HG03135 (cell line): ENCODE measurements at regions not wholly inside any gene's neighbourhood (a gene's known extent, or its start where the extent isn't known, plus 50 kb on each side); places are given as distances from the start of the nearest gene placed in this dataset.
"Not testable (repeated sequence)": the region's sequence is repeated elsewhere in the genome, so short reads cannot be mapped to it uniquely, and the experiment has no call there.

Experiments used
- ATAC-seq: cut with Tn5 transposase; IDR thresholded peaks from one replicate; pipeline ENCODE4 v1.9.1; 2021; ENCODE audit warnings: mild to moderate bottlenecking, moderate library complexity; ENCODE audit not compliant: unreplicated experiment

DNA sequence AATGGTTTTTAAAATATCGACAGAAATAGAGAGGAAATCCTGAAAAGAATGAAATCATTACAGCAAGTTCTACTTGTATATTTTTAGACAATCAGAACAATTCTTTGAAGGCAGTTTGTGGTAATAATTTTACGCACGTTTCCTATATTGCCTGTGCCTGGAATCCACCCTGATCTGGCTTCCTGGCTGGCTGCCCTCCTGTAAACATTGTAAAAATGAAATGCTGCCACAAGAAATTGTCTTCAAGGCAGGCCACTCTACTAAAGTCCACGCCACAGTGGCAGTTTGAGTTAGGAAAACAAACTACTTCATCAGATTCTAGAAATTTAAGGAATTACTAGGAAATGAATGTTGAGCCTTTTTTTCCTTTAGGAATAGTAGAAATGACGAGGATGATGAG is 454.5 kb upstream of the NR5A2 start:
- no peak for ATAC-seq

DNA sequence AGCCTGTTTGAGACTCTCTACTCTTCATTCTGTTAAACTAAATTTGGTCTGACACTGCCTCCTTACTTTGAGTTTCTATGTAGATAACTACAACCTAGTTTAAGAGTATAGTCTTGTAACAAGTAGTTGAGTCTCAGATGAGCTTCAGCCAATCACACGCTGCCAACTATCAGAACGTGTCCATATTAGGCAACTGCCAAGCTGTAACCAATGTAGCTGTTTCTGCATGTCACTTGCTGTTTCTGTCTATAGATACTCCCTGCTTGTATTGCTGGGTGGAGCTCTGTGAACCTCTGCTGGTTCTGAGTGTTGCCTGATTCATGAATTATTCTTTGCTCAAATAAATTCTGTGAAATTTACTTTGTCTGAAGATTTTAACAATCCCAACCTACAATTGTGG is 452.6 kb upstream of the NR5A2 start:
- no peak for ATAC-seq

DNA sequence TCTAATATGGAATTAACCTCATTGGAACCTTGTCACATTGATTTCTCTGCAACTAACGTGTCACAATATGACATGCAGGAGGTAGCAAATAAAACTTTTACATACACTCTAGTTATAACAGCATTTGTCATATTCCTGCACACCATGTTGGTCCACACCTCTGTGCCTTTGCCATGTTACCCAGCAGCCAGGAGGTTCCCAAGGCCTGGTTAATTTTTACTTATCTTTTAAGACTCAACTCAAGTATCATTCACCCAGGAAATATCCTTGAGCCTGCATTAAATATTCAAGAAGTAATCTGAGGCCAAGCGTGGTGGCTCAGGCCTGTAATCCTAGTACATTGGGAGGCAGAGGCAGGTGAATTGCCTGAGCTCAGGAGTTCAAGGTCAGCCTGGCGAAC is 447.2 kb upstream of the NR5A2 start:
- no peak for ATAC-seq

DNA sequence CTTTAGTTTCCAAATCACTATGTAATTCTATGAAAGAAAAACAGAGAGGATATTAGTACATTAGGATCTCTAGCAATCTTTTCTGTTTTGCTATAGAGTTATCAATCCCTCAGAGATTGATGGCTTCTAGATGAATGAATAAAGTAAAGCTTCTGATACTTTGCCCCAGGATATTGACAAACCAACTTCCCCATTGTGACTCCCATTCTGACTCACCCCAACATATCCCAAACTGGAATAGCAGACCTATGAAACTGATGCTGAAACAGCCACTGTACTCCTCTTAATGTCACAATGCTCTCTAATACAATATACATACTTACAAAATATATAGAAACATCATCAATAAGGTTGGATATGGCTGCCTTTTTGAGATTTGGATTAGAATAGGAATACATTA is 442.1 kb upstream of the NR5A2 start:
- ATAC-seq = no peak

DNA sequence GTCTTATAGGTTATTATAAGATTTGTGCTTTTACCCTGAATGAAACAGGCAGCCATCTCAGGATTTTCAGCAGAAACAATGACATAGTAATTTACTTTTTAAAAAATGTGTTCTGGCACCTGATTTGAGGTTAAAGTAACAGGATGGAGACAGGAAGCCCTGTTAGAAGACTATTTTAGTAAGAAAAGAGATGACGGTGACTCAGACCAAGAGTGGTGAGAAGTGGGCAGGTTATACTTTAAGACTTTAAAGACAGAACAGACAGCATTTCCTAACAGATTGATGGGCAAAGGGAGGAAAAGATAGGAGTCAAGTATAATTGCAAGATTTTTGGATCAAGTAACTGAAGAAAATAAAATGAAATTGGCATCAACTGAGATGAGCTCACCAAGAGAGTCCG is 436.8 kb upstream of the NR5A2 start:
- ATAC-seq = peak; percentile 91

DNA sequence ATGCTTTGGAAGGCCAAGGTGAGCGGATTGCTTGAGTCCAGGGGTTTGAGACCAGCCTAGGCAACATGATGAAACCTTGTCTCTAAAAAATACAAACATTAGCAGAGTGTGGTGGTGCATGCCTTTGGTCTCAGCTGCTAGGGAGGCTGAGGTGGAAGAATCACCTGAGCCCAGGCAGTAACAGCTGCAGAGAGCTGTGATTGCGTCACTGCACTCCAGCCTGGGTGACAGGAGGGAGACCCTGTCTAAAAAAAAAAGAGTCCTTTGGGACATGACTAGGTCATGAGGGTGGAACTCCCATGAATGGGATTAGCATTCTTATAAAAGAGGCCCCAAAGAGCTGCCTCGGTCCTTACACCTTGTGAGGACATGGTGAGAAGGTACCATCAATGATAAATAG is 436.0 kb upstream of the NR5A2 start:
- ATAC-seq = no peak

DNA sequence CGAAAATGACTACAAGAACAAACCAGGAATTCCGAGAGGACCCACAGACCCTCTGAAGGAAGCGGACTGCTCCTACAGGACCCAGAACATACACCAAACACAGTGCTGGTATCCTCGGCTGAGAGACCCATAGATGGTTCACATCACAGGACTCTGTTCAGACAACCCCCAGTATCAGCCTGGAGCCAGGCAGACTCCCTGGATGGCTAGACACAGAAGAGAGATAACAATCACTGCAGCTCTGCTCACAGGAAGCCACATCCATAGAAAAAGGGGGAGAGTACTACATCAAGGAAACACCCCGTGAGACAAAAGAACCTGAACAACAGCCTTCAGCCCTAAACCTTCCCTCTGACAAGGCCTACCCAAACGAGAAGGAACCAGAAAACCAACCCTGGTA is 434.0 kb upstream of the NR5A2 start:
- ATAC-seq = no peak

DNA sequence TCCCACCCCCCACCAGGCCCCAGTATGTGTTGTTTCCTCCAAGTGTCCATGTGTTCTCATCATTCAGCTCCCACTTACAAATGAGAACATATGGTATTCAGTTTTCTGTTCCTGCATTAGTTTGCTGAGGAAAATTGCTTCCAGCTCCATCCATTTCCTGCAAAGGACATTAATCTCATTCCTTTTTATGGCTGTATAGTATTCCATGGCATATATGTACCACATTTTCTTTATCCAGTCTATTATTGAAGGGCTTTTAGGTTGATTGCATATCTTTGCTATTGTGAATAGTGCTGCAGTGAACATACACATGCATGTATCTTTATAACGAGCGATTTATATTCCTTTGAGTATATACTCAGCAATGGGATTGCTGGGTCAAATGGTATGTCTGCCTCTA is 431.1 kb upstream of the NR5A2 start:
- not testable (repeated sequence) for ATAC-seq

DNA sequence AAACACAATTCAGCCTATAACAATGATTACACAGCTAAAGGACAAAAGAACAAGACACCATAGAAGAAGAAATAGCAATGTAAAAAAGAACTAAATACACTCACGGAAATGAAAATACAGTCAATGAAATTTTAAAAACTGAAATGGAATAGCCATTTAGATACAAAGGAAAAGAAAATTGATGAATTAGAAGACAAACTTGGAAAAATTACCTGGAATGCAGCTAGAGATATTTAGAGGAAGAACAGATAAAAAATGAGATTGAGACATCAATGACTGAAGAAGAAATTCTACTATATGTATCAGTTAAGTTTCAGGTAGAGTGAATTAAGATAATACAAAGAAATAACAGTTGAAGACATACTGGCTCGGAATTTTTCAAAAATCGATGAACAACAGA is 430.4 kb upstream of the NR5A2 start:
- ATAC-seq = no peak

DNA sequence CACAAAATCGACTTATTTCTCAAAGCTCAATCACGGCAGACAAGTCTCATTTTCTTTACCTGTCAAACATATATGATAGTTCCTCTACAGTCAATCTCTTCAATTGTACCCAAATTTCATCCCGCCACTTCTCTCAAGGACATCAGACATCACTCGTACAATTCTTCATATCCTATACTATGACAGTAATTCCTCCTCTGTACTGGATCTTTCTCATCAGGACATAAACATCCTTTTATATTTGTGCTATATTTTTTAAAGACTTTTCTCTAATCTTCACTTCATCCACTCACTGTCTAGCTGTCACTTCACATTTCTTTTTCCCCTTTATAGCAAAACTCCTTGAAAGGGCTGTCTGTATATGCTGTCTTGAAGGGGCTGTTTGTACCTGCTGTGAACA is 419.1 kb upstream of the NR5A2 start:
- ATAC-seq = no peak

DNA sequence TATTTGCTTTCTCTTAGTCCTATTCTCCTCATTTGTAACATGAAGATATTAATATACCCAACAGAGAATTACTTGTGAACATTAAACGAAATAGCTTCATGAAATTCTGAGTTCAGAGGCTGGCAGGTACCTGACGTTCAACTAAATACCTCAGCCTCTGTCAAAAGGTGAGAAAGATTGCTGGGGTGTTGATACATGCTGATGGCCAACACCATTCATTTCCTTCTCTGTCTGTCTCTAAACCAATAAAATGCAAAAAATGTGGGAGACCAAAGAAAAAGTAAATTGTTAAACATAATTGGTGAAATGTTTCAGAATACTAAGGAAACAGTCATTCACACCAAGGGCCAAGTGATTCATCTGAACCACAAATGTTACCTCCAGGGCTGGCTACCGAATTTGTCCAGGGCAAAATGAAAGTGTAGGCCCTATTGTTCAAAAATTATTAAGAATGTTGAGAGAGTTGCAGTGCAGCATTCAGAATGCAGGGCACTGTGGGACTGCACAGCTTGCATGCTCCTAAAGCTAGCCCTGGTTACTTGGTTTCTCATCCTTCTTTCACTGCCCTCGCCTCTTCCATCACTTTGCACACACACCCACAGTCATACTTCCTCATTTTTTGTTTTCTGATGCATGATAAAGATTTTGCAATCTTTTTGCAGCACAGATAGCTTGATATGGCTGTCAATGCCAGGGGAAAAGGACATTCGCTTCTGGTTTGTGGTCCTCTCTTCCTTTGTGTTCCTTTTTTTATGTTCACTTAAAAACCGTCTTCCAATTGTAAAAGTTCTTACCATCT is 414.3 kb upstream of the NR5A2 start:
- no peak for ATAC-seq

DNA sequence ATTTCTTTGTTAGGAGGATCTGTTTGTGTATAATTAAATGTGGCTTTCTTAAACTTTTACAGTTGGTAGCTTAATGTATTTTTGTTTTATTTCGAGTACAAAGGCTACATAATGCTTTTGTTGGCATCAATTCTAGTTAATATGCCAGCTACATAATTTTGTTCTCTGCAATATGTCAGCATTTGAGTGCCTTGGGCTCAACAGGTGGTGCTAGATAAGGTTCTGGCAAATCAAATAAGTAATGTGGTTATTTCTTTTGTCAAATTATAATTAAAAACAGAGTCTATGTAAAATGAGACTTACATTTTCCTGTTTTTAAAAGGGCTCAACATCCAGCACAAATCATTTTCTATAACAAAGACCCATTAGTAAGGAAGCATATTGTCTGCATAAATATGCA is 410.6 kb upstream of the NR5A2 start:
- no peak for ATAC-seq

DNA sequence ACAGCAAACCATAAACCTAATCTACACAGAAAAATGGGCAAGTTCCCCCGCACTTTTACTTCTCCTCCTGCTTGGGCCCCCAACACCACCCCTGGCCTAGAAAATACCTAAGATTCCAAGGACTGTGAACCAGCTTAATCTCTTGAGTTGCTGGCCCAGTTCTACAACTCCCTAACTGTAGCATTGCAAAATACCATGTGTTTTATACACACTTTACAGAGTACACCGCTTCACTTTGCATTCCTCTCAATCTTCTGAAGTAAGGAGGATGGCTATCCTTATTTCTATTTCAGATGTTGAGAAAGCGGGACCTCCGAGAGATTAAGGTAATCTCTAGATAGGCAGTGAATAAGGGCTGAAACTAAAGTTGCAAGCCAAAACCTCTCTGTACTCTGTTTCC is 408.3 kb upstream of the NR5A2 start:
- ATAC-seq = no peak

DNA sequence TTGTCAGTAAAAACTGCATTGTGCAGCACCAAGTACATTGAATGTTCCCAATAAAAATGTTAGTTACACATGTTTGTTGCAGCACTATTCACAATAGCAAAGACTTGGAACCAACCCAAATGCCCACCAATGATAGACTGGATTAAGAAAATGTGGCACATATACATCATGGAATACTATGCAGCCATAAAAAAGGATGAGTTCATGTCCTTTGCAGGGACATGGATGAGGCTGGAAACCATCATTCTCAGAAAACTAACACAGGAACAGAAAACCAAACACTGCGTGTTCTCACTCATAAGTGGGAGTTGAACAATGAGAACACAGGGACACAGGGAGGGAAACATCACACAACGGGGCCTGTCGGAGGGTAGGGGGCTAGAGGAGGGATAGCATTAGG is 401.3 kb upstream of the NR5A2 start:
- not testable (repeated sequence) for ATAC-seq

DNA sequence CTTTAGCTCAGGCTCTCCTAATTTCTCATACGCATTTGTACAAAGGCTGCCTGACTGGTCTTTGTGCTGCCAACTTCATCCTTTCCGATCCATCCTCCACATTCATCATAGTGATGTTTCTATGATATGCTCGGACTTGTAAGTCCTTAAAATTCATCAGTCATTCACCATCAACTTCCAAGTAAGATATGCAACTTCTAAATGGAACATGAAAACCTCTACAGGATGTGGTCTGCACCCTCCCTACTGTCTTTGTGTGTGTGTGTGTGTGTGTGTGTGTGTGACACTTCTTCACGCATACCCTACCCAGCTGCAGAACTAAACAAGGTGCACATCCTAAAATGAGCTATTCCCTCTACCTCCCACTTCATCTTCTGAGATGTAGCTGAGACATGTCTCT is 397.9 kb upstream of the NR5A2 start:
- ATAC-seq = no peak

DNA sequence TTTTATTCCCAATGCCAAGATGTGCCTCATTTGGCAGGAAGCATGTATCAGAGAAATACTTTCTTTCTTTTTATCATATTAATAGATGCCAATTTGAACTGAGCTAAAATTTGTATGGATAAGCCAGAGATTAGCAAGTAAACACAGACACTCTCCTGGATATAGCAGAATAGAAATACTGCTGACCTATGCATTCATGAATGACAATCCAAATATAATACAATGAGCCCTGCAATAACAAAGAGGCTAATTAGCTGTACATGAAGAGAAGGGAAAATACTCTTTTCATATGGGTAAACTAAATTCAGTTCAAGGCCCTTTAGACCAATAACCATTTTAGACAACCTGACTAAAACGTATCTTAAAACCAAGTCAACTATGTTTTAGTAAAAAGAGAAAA is 388.1 kb upstream of the NR5A2 start:
- no peak for ATAC-seq

DNA sequence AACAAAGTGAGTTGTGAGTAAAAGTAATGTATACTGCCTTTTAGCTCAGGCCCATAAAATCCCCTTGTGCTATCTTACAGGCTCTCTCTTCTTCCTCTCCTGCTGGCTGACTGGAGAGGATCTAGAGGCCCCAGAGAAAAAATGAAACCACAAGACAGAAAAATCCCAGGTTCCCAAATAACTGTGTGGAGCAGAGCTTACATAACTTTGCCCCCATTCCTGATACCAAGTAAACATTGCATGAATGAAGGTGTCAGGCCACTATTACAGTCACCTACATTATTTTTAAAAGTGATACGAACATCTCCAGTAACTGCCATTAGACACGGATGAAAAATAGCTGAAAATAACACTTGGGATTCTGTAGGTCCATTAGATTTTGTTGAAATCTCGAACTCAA is 386.0 kb upstream of the NR5A2 start:
- no peak for ATAC-seq

DNA sequence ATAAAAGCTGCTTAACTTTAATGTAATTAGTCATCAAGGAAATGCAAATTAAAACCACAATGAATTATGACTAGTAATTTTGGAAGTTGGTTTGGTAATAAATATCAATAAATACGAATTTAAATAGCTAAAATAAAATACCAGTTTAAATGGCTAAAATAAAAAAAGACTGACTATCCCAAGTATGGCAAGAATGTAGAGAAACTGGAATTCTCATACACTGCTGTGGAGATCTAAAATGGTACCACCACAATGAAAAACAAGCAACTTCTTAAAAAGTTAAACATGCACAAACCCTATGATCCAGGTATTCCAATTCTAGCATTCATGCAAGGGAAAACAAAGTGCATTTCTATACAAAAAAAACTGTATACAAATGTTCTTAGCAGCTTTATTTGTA is 382.6 kb upstream of the NR5A2 start:
- no peak for ATAC-seq

DNA sequence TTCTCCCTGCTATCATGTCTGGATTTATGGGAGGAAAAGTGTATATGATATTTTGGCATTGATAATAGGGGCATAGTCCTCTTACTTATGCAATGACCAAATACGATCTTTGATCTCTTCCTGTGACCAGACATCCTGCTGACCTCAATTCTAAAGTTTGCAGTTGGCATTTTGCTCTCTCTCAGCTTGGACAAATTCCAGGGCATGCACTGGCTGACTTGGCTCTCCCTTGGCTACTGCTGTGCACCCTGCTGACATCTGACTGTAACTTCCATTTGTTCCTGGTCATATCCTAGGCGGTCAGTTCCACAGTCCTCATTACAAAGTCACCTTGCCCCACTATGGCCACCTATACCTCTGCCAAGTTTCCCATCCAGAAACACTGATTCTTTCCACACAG is 380.7 kb upstream of the NR5A2 start:
- ATAC-seq = no peak

DNA sequence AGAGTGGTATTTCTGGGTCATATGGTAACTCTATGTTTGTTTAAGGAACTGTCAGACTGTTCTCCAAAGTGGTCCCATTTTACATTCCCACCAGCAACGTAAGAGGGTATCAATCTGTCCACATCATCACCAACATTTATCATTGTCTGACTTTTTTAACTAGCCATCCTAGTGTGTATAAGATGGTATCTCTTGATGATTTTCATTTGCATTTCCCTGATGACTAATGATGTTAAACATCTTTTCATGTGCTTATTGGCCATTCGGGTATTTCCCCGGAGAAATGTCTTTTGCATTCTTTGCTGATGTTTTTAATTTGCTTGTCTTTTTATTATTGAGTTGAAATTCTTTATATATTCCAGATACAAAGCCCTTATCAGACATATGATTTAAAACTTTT is 370.1 kb upstream of the NR5A2 start:
- no peak for ATAC-seq

DNA sequence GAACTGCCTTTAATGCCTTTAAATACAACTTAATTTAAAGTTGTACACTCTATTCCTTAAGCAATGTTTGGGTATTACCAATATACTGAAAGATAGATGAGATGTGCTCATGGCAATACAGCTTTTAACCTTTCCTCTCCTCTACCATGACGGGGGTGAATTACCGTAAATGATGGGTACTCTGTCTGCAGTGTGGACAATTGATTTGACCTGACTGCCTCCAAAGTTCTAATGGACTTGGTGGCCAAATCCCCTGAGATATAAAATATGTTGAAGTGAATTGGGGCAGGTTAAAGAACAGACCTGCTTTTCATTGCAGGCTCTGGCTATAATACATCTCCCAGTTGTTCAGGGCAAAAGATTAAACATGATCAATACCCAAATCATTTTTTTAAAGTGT is 367.4 kb upstream of the NR5A2 start:
- ATAC-seq = no peak

DNA sequence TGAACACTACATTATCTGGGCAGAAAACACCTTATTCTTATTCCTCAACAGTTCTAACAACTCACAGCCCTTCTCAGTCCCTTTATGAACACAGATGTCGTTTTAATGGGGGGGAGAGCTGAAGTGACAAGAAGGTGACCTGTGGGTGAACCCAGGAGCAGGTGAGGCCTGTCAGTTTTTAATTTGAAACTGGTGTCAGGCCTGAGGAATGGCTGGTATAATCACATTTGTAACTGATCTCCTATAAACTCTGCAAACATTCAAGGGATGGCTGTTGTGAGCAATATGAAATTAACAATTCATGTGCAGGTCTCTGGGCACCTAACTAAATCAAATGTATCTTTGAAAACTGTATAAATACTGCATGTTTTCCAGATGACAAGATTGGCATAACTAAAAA is 362.1 kb upstream of the NR5A2 start:
- ATAC-seq = no peak

DNA sequence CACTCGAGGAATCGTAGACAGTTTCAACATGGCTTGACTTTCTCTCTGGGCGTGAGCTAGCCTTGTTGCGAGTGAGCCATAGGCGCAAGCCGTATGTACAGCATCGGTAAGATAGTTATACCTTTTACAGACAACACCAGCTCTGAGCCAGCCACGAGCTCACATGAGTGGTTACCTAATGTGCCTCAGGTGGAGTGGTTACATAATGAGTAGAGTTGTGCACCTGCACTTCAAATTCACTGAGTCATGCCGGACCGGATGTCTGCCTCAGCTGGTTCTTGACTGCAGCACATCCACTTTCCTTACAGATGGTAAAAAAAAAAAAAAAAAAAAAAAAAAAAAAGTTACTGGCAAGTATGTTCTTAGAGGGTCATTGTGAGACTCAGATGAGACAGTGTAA is 360.4 kb upstream of the NR5A2 start:
- no peak for ATAC-seq
